HG02970 (cell line): ENCODE measurements at regions not wholly inside any gene's neighbourhood (a gene's known extent, or its start where the extent isn't known, plus 50 kb on each side); places are given as distances from the start of the nearest gene placed in this dataset.
"Not testable (repeated sequence)": the region's sequence is repeated elsewhere in the genome, so short reads cannot be mapped to it uniquely, and the experiment has no call there.

Experiments
- ATAC-seq: cut with Tn5 transposase; IDR thresholded peaks from one replicate; pipeline ENCODE4 v1.9.1; 2021; ENCODE audit warnings: mild to moderate bottlenecking, moderate library complexity, moderate number of reproducible peaks; ENCODE audit not compliant: unreplicated experiment, low FRiP score

DNA sequence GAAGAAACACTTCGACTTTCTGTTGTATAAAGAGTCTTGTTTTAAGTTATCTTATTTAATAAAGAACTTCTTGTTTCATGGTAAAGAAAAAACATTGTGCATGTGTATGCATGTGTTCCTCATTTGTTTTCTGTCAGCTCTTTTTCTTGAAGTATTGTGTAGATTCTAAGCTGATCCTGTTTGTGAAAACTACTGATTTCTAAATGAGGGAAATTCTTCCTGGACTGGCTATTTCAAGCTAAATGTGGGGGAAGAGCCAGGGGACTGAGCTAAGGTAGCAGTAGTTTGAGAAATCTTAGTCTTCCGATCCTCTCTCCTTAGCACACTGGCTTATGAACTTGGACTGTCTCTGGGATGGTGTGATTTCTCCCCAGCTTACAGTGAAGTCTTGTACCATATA is 56.4 kb upstream of the RBMS1 start:
- ATAC-seq: no peak

DNA sequence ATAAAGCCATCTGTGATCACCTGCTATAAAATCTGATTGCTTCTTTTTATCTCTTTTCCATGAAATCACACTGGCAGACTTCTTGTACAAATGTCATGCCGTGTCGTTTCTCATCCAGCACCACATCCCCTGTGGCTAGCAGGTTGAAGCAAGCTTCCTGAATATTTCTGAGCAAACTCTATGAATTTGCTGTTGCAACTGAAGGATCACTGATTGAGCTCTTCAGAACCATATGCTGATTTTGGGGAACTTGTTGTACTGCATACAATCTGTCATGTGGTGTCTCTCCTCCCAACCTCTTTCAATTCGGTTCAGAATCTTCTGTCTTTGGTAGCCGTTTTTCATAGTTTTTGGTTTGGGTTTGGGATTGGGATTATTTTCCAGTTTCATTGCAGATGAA is 57.7 kb upstream of the RBMS1 start:
- ATAC-seq: no peak

DNA sequence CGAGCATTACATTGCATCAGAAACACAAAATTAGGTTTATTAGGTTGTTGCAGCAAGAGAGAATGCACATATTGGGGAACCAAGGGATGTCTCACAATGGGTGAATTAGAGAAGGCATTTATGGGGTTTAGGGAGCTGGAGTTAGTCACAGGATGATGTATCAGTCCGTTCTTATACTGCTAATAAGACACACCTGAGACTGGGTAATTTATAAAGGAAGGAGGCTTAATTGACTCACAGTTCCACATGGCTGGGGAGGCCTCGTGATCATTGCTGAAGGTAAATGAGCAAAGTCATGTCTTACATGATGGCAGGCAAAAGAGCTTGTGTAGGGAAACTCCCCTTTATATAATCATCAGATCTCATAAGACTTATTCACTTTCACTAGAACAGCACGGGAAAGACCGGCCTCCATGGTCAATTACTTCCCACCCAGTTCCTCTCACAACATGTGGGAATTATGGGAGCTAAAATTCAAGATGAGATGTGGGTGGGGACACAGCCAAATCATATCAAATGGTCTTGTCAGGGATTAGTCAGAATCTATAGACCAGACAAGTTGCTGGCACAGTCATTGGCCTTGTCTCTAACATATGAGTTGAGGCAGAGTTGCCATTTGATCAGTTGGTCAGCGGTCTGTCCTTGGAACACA is 61.9 kb upstream of the RBMS1 start:
- no peak for ATAC-seq

DNA sequence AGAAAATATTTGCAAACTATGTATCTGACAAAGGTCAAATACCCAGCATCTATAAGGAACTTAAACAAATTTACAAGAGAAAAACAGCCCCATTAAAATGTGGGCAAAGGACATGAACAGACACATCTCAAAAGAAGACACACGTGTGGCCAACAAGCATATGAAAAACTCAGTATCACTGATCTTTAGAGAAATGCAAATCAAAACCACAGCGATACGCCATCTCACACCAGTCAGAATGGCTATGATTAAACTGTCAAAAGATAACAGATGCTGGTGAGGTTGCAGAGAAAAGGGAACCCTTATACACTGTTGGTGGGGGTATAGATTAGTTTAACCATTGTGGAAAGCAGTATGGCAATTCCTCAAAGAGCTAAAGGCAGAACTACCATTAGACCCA is 64.3 kb upstream of the RBMS1 start:
- ATAC-seq: no peak

DNA sequence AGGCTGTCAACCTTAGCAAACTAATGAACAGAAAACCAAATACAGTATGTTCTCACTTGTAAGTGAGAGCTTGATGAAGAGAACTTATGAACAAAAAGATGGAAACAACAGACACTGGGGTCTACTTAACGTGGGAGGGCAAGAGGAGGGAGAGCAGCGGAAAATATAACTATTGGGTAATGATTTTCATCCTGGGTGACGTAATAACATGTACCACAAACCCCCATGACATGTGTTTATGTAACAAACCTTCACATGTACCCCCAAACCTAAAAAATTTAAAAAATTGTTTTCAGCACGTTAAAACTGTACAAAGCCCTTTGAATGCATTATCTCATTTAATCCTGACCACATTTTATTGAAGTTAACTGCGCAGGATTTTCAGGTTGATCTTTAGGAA is 64.9 kb upstream of the RBMS1 start:
- no peak for ATAC-seq

DNA sequence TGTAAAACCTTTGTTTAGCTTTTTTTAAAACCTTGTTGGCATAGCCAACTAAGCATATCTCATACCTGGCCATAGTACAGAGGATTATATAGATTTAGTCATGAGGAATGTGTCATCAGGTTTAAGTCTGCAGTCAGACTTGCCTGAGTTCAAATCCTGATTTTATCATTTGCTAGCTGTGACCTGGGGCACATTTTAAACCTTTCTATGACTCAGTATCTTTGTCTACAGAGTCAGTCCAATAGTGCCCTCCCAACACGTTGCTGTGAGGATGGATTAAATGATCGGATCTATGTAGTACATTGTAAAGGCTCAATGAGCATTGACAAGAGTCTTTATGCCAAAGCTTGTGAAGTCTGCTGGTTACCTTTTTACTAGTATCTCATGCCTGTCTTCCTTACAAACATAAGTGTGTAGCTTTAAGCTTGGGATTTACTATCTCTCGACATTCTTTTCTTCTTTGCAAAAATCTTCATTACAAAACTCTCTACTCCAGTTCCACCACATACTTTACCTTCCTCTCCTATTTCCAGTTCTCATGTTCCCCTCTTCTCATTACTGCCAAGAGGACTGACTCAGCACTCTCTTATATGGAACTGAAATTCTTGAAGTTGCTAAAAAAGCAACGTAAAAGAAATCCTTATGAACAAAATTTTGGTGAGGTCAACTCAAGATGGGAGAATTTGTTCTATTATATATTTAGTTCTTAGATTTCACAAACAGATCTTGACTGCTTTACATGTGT is 68.1 kb upstream of the RBMS1 start:
- ATAC-seq: no peak

DNA sequence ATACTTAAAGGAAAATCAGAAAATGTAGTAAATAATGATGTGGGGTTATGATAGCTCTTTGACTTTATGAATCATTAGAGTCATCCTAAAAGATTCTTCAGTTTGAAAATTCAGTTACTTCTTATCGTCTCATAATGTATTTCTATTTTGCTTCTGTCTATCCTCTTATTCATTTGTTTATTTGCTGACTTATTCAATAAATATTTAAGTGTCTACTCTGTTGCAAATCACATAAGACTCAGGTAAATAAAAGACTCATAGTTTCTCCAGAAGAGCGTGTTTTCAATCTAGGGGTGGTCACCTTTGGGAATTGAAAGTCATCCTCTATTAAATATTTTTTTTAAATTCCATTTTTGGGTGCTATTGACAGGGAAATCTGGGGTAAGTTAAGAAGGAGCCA is 69.1 kb upstream of the RBMS1 start:
- no peak for ATAC-seq

DNA sequence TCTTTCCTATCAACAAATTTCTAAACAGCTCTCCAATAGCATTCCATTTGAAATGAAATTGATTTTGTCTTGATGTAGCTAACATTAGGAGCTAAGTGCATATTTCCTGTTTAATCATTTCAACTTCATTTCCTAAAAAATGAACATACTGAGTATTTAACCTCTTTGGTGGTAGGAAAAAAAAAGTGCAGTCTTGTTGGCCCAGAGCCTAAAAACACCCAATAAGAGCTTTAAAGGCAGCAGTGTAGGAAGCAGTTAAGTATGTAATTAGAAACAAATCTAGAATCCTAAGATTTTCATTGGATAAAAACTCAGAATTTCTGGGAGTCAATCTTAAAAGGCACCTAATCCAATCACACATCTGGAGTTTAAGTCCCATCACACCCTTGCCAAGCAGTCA is 71.0 kb upstream of the RBMS1 start:
- no peak for ATAC-seq

DNA sequence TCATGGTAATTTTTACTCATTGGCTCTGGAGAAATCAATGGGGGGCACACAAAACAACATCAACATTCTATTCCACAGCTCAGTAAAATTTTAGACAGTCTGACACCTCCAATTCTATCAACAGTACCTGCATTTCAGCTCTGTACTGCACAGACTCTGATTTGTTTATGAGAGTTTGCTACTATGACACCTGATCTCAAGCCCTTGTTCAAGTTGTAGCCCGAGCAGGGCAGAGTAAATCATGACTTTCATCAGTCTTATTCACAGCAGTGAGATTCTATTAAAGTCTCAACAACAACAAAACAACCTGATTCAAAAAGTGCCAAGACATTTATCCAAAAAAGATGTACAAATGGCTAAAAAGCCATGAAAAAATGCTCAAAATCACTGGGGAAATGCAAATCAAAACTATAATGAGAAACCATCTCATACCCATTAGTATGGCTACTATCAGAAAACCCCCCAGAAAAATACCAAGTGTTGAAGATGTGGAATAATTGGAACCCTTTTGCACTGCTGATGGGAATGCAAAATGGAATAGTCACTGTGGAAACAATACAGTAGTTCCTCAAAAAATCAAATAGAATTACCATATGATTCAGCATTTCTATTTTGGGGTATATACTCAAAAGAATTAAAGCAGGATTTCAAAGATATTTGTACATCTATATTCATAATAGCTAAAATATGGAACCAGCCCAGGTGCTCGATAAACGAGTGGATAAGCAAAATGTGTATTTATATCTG is 71.7 kb upstream of the RBMS1 start:
- ATAC-seq: no peak

DNA sequence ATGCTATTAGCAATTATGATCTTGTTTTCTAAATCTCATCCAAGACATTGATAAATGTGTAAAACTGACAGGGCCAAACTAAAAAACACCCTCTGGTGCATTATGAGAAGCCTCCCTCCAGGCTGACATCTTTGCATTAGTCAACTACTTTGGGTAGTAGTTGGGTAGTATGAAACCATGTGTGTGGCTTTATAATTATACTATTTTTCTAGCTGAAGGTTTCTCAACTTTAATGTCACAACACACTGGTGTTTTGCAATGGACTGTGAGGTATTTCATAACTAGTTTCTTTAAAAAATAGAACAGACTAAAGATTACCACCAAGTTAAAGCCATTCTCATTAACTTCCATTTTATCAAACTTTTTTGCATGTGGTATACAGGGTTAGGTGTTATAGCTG is 73.1 kb upstream of the RBMS1 start:
- ATAC-seq: no peak

DNA sequence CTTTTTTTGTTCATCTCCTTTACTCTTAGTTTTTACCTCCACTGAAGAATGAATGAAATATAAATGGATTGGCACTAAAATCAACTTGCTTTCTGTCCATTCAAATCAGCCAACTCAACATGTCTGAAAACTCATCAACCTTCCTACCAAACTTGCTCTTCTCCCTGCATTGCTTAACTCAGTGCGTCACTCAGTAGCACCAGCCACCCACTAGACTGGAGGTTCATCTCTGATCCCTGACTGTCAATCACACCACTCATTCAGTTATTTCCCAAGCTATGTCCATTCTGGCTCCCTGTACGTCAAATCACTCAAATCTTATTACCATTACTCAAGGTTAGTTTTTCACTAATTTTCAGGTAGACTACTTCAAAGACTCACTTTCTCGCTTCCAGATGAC is 75.2 kb upstream of the RBMS1 start:
- ATAC-seq: no peak

DNA sequence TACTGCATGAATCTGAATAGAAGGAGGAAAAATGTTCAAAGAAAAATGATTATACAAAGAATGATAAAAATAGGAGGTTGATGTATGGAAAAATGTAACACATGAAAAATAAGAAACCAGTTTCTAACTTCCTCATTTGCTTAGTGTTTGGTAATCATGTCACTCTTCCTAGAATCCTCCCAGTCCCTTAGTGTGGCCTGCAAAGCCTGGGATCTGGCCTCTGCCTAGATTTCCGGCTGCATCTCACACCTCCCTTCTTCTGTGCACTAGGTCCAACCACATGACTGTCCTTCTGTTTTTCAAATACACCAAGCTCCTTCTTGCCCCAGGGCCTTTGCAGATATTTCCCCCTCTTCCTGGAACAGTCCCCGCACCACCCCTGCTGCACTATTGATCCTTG is 76.8 kb upstream of the RBMS1 start:
- no peak for ATAC-seq

DNA sequence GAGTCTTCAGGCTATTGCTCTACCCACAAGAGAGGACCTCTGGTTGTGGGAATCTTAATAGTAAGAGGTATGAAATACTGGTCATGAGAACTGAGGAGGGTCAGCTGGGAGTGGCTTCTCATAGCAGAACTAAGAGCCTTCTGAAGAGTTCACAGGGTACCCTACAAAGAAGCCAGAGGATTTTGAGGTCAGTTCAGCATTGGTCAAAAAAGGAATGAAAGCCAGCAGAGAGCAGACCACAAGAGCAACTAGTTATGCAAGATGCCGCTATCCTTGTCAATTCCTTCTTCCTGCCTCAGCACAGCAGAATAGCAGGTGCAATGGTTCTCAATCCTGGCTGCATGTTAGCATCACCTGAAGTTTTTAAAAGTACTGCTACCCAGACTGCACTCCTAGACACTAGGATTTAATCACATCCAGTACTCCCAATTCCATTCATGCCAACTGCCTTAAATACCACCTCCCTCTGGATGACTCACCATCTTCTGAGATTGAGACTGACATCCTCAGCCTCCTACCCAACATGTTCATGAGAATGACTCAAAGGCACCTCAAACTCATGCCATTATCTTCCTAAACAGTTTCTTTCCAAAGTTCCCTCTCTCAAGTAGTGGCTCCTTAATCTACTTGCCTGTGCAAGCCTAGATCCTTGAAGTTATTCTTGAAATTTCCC is 81.0 kb upstream of the RBMS1 start:
- no peak for ATAC-seq

DNA sequence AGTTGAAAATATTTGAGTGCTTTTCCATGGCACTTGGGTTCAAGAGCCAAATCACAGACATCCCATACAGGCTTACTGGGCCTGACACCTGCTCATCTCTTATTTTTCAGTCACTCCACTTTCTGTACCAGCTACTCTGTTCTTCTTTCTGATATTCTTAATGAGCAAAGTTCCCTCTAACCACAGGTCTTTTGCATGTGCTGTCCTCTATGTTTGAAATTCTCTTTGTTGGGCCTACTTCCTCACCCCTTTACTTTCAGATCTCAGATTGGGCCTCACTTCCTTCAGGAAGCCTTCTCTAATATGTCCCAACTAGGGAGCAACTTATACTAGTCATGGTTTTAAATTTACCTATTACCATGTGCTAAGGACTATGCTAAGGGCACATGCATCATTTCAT is 81.8 kb upstream of the RBMS1 start:
- ATAC-seq: no peak

DNA sequence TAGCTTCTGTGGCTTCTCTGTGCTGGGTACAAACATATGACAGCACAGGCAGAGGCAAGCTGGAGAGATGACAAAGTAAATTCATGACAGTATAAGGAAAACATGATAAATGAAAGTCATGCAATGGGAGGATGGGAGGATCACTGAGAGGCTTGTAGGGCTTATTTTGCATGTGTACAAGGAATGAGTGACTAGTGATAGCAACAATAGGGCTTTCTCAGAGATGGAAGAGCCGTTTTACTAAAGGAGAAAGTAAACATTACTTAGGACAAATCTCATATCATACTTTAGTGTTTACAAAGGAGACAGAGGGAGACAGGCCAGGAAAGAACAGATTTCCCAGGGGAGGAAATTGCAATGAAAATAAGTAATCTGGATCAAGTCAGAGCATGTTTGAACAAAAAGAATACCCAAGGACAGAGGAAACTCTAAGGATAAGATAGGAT is 82.5 kb upstream of the RBMS1 start:
- no peak for ATAC-seq

DNA sequence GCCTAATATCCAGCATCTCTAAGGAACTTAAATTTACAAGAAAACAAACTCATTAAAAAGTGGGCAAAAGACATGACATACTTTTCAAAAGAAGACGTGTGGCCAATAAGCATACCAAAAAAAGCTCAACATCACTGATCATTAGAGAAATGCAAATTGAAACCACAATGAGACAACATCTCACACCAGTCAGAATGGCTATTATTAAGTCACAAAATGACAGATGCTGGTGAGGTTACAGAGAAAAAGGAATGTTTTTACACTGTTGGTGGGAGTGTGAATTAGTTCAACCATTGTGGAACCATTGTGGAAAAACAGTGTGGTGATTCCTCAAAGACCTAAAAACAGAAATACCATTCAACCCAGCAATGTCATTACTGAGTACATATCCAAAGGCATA is 83.5 kb upstream of the RBMS1 start:
- not testable (repeated sequence) for ATAC-seq

DNA sequence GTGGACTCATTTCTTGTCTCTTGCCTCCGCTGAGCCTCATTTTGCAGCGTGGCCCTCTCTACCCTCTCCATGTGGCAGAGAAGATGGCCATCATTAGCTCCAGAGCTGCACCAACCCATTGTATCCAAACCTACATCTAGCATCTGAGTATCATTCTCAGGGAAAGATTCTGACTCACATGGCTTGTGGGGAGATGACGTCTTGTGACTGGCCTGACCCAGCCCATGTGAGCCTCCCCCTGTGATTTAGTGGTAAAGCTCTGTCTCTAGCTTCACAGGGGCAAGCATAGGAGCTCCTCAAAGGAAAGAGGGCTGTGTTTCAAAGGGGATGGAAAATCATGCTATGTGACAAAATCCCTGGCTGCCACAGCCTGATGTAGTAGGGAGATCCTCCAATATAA is 87.4 kb upstream of the RBMS1 start:
- ATAC-seq: no peak

DNA sequence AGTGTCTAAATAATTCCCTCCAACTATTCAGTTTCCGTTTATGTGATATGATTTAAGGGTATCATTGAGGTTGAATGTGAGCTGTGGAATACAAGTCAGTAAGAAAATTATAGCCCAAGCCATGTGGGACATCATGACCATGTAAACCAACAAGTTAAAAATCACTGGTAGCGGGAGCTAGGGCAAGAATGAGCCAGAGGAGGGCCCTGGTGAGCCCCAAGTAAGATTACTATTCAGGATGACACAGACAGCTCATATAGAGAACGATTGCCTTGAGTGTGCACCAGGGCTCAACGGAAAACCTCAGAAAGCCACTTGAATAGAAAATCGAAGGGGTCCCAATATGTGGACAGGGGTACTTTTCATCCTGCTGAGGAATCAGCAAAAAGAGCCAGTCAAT is 87.8 kb upstream of the RBMS1 start:
- ATAC-seq: no peak

DNA sequence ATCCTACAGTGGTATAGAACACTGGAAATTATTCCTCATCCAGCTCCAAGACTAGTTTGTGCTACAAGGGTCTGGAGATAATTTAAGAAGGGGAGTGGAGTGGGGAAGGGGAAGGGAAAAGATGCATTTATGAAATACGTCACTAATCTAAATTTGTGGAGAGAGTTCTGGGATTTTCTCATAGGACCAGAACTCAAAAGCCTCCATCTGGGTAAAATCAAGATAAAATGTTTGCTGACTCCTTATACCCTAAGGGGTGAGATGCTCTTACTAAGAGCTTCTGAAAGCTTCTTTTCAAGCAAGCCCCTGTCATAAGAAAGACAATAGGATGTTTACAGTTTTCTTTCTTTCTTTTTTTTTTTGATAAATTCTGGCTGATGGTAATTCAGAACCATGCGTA is 88.5 kb upstream of the RBMS1 start:
- no peak for ATAC-seq

DNA sequence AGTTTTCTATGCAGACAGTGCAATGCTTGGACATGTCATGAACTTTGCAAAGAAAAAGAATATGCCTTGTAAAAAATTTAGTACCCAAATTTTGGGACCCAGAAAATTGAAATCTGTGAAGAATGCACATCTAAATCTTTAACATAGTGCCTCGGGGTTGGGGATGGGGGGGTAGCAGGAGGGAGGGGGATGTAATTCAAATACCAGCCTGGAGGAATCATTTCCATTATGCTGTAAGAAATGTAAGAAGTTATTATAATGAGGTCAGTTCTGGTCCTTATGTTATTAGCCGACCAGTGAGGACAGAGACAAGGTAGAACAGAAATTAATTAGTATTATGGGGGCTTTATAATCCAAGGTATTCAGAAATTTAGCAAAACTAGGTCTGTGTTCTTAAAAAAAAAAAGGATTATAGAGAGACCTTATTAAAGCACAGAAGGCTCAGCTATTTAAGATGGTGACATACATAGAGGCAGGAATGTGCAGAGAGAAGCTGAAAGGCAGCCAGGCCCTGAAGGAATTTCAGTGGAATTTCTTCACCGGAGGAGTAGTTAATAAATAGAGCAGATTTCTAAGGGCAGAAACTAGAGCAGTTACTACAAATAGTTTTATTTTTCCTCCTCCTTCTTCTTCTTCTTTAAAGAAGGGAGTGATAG is 89.0 kb upstream of the RBMS1 start:
- no peak for ATAC-seq

DNA sequence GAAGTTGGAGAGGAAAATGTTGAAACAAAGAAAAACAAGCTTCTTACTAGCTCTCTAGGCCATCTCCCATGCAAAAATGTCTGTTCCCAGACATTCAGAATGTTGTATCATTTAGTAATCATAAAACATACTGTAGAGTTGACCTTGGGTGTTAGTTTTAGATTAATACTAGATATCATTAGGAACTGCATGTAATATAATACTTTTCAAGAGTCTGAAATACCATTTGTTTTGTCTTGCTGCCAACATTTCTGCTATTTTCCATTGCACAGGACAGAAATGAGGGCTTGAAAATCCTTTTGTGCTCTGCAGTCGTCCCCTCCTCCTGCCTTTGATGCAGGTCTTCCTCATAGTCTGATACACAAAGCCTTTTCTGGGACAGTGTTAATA is 89.5 kb upstream of the RBMS1 start:
- no peak for ATAC-seq
